ENCODE measurements at regions not wholly inside any gene's neighbourhood (a gene's known extent, or its start where the extent isn't known, plus 50 kb on each side); places are given as distances from the start of the nearest gene placed in this dataset.

DNA sequence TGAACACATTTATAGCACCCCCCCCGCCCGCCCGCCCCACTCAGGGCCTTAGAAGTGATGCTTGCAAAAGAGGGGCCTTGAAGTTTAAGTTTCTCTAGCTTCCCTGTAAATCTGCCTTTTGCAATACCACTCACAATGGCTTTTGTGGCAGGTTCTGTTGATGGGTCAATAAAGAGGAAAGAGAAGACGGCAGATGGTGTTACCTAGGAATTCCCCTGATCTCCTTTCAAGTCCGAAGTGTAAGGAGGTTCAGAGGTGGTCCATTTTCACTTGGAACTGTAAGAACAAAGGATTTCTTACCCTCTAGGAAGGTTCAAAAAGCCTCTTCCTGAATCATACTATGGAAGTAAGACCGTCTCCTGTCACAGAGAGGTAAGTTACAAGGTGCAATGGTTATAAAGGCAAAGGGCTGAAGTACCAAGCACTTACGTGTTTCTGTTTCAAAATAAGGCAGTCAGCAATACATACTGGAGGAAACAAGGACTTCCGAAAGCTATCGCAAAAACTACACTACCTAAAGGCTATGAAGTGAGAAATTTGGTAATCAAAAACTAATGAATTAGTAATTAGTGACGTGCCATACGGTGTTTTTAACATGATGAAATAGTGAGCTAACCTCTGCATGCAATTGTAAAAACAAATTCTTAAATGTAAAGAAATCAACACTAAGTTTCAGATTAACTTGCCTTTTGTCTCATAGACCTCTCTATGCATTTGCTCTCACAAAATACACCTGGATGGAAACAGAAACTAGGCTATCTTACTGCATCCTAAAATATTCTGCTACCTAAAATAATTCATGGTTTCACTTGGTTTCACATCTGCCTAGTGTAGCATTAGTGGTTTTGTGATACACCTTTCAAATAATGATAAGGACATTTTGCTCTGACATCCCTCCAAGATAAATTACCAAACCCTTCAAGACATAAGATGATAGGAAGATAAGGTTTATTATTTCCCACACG, 589.4 kb upstream of the FAM174A start:
- TF ChIP-seq POLR2AphosphoS5 (IDR thresholded peaks at IDR 0.05; ENCODE audit: low read depth, low read length) (no peak), TAF1 (IDR thresholded peaks at IDR 0.05; ENCODE audit: borderline replicate concordance, low read depth, low read length) (no peak)
